Choroid plexus epithelial cell (primary cell): ENCODE measurements at regions not wholly inside any gene's neighbourhood (a gene's known extent, or its start where the extent isn't known, plus 50 kb on each side); places are given as distances from the start of the nearest gene placed in this dataset.

Experiments used
- DNase-seq: peaks from one replicate; pipeline ENCODE4 v3.0.0-alpha.2; 2010; ENCODE audit warnings: low read depth
- H3K4me3 ChIP-seq: 2 replicates; pipeline ENCODE4 v1.5.1; 2011; ENCODE audit warnings: low read depth, mild to moderate bottlenecking, control low read depth, low read length, moderate library complexity
- CTCF ChIP-seq: conservative IDR thresholded peaks from 2 replicates; pipeline ENCODE4 v1.5.1; 2011; ENCODE audit warnings: low read depth, mild to moderate bottlenecking, control low read depth, inconsistent platforms, low read length, moderate library complexity

GRCh38 chr3:194007592-194008337 lies 128.2 kb upstream of the HES1 start:
- no peak for TF ChIP-seq CTCF
- no peak for DNase-seq
- H3K4me3 ChIP-seq, result no peak overlapping the region

GRCh38 chr3:194009019-194009418 lies 126.9 kb upstream of the HES1 start:
- DNase-seq, result no peak
- H3K4me3 ChIP-seq, result no peak overlapping the region
- TF ChIP-seq CTCF, result no peak

- TF ChIP-seq CTCF, result no peak
- no peak for DNase-seq
- H3K4me3 ChIP-seq, result no peak overlapping the region
Measured at GRCh38 chr3:194009892-194010533, 125.9 kb upstream of the HES1 start.

- TF ChIP-seq CTCF, result no peak
- H3K4me3 ChIP-seq, result no peak overlapping the region
- DNase-seq, result no peak
Measured at GRCh38 chr3:194011807-194012206, 124.1 kb upstream of the HES1 start.

GRCh38 chr3:194013928-194014327 lies 122.0 kb upstream of the HES1 start:
- no peak overlapping the region for H3K4me3 ChIP-seq
- no peak for TF ChIP-seq CTCF
- DNase-seq, result no peak

GRCh38 chr3:194014756-194015155 lies 121.2 kb upstream of the HES1 start:
- TF ChIP-seq CTCF, result no peak
- H3K4me3 ChIP-seq, result no peak overlapping the region
- DNase-seq, result no peak
